Naive thymus-derived CD4-positive, alpha-beta T cell (primary cell): ENCODE measurements at regions not wholly inside any gene's neighbourhood (a gene's known extent, or its start where the extent isn't known, plus 50 kb on each side); places are given as distances from the start of the nearest gene placed in this dataset.

Experiments
- ATAC-seq: fragments of 150-1000 bp; cut with Tn5 transposase; 2 replicates; pipeline ENCODE4 v1.10.0; 2021; ENCODE audit warnings: mild to moderate bottlenecking, moderate library complexity
- CTCF ChIA-PET: fragments of 350-600 bp; sonication (Branson Sonifier 250); formaldehyde crosslinking; loops from one replicate; lab custom pipeline; 2021; ENCODE audit warnings: antibody characterized with exemption; lab: Charles Lee
- POLR2A ChIA-PET: fragments of 350-600 bp; sonication (Branson Sonifier 250); formaldehyde crosslinking; loops from one replicate; lab custom pipeline; 2021; ENCODE audit warnings: antibody characterized with exemption, inconsistent platforms; lab: Charles Lee
- DNase-seq, 9 donors: peaks; one replicate each; pipeline versions ENCODE4 v3.0.0 to v3.0.0-alpha.2; 2020 to 2022; ENCODE audit warnings: mixed read lengths in 1 of 9
- H3K27ac ChIP-seq: one replicate; pipeline ENCODE4 v1.7.0; 2013; ENCODE audit warnings: mild to moderate bottlenecking, low read depth, low read length, moderate library complexity
- H3K27me3 ChIP-seq, 2 donors: one replicate each; pipeline ENCODE4 v1.7.0; 2013; ENCODE audit warnings: low read length in 2 of 2, mild to moderate bottlenecking in 2 of 2, moderate library complexity in 2 of 2; ENCODE audit not compliant: control insufficient read depth in 2 of 2, insufficient read depth in 2 of 2
- H3K36me3 ChIP-seq, 3 experiments: 1 replicate in 2 of 3; 2 replicates in 1 of 3; pipeline ENCODE4 v1.7.0; 2013; ENCODE audit warnings: low read length in 3 of 3, mild to moderate bottlenecking in 3 of 3, moderate library complexity in 1 of 3; ENCODE audit not compliant: insufficient read depth in 3 of 3, control insufficient read depth in 2 of 3
- H3K4me1 ChIP-seq, 2 donors: one replicate each; pipeline ENCODE4 v1.7.0; 2013; ENCODE audit warnings: low read length in 2 of 2, mild to moderate bottlenecking in 2 of 2, moderate library complexity in 1 of 2; ENCODE audit not compliant: control insufficient read depth in 2 of 2, insufficient read depth in 2 of 2
- H3K4me3 ChIP-seq: 2 replicates; pipeline ENCODE4 v1.7.0; 2013; ENCODE audit warnings: mild to moderate bottlenecking, low read length
- H3K9me3 ChIP-seq, 3 experiments: 1 replicate in 2 of 3; 2 replicates in 1 of 3; pipeline ENCODE4 v1.7.0; 2013; ENCODE audit warnings: low read length in 3 of 3; ENCODE audit not compliant: control insufficient read depth in 2 of 3
- H3K27ac Mint-ChIP-seq, 9 donors: one replicate each; pipeline ENCODE4 v1.8.0; 2020 to 2022; ENCODE audit warnings: mixed read lengths in 9 of 9, mild to moderate bottlenecking in 8 of 9, moderate library complexity in 5 of 9, inconsistent platforms in 2 of 9
- H3K27me3 Mint-ChIP-seq, 5 donors: one replicate each; pipeline ENCODE4 v1.8.0; 2021 to 2022; ENCODE audit warnings: mixed read lengths in 5 of 5, mild to moderate bottlenecking in 1 of 5
- H3K36me3 Mint-ChIP-seq, 5 donors: one replicate each; pipeline ENCODE4 v1.8.0; 2020 to 2022; ENCODE audit warnings: mixed read lengths in 5 of 5, mild to moderate bottlenecking in 3 of 5, inconsistent platforms in 1 of 5
- H3K4me1 Mint-ChIP-seq, 7 donors: one replicate each; pipeline ENCODE4 v1.8.0; 2020 to 2022; ENCODE audit warnings: mixed read lengths in 7 of 7, mild to moderate bottlenecking in 3 of 7, inconsistent platforms in 1 of 7
- H3K4me3 Mint-ChIP-seq, 10 donors: one replicate each; pipeline ENCODE4 v1.8.0; 2020 to 2022; ENCODE audit warnings: mild to moderate bottlenecking in 10 of 10, mixed read lengths in 10 of 10, moderate library complexity in 6 of 10, inconsistent platforms in 2 of 10
- H3K9me3 Mint-ChIP-seq, 11 donors: one replicate each; pipeline ENCODE4 v1.8.0; 2020 to 2022; ENCODE audit warnings: mixed read lengths in 11 of 11, mild to moderate bottlenecking in 4 of 11, inconsistent platforms in 1 of 11, moderate library complexity in 1 of 11
- intact Hi-C, 2 donors: fragments of 100-400 bp; cut with micrococcal nuclease; formaldehyde crosslinking; loops; one replicate each; pipeline ENCODE4 v1.15.1; 2023

- H3K27me3 ChIP-seq = no peaks in the 10 kb centered on the region
- H3K27ac ChIP-seq = no peak overlapping the region
- CTCF ChIA-PET = no interaction called here
- H3K4me1 ChIP-seq = no peaks in the 10 kb centered on the region
- H3K36me3 Mint-ChIP-seq = no peaks in the 10 kb centered on the region
- no peaks in the 10 kb centered on the region for H3K9me3 Mint-ChIP-seq
- POLR2A ChIA-PET = no interaction called here
- intact Hi-C loops = no loop called here
- peaks cover 9 to 32% (median 10%) of the 10 kb centered on the region in 5 donors for H3K27me3 Mint-ChIP-seq
- H3K36me3 ChIP-seq = no peaks in the 10 kb centered on the region
- no peak for DNase-seq
- H3K4me3 Mint-ChIP-seq = no peak overlapping the region
- H3K4me3 ChIP-seq = no peak overlapping the region
- H3K9me3 ChIP-seq = no peaks in the 10 kb centered on the region
- H3K4me1 Mint-ChIP-seq = no peaks in the 10 kb centered on the region
- H3K27ac Mint-ChIP-seq = no peak overlapping the region
- ATAC-seq = no peak
Observed at GRCh38 chr1:37389327-37389726, 85.1 kb upstream of the ZC3H12A start.

GRCh38 chr1:37391211-37392011 is 83.0 kb upstream of the ZC3H12A start:
- intact Hi-C loops = no loop called here
- H3K4me3 Mint-ChIP-seq = no peak overlapping the region
- POLR2A ChIA-PET = no interaction called here
- ATAC-seq (no peak), DNase-seq (no peak)
- Histone ChIP-seq H3K4me3 (no peak overlapping the region), H3K9me3 (no peaks in the 10 kb centered on the region), H3K36me3 (no peaks in the 10 kb centered on the region), H3K4me1 (no peaks in the 10 kb centered on the region), H3K27me3 (no peaks in the 10 kb centered on the region), H3K27ac (no peak overlapping the region)
- no peaks in the 10 kb centered on the region for H3K9me3 Mint-ChIP-seq
- H3K27ac Mint-ChIP-seq = no peak overlapping the region
- peaks cover 23 to 48% (median 29%) of the 10 kb centered on the region in 5 donors for H3K27me3 Mint-ChIP-seq
- H3K4me1 Mint-ChIP-seq = no peaks in the 10 kb centered on the region
- CTCF ChIA-PET = no interaction called here
- H3K36me3 Mint-ChIP-seq = no peaks in the 10 kb centered on the region

- no peaks in the 10 kb centered on the region for H3K36me3 ChIP-seq
- Mint-ChIP-seq H3K27me3 (peaks cover 23 to 52% (median 34%) of the 10 kb centered on the region in 5 donors), H3K4me1 (no peaks in the 10 kb centered on the region), H3K27ac (no peak overlapping the region), H3K36me3 (no peaks in the 10 kb centered on the region), H3K4me3 (no peak overlapping the region), H3K9me3 (no peaks in the 10 kb centered on the region)
- intact Hi-C loops = no loop called here
- no peak overlapping the region for H3K27ac ChIP-seq
- H3K4me3 ChIP-seq = no peak overlapping the region
- no peaks in the 10 kb centered on the region for H3K9me3 ChIP-seq
- CTCF ChIA-PET = no interaction called here
- no peaks in the 10 kb centered on the region for H3K27me3 ChIP-seq
- POLR2A ChIA-PET = no interaction called here
- no peak for ATAC-seq
- DNase-seq = no peak
- no peaks in the 10 kb centered on the region for H3K4me1 ChIP-seq
Observed at GRCh38 chr1:37392051-37392450, 82.3 kb upstream of the ZC3H12A start.

GRCh38 chr1:37393173-37394120 is 80.9 kb upstream of the ZC3H12A start:
- no peak for DNase-seq
- no peaks in the 10 kb centered on the region for H3K9me3 ChIP-seq
- no peak overlapping the region for H3K27ac Mint-ChIP-seq
- no peaks in the 10 kb centered on the region for H3K36me3 ChIP-seq
- peaks cover 26 to 53% (median 38%) of the 10 kb centered on the region in 5 donors for H3K27me3 Mint-ChIP-seq
- no peaks in the 10 kb centered on the region for H3K9me3 Mint-ChIP-seq
- intact Hi-C loops = no loop called here
- H3K27me3 ChIP-seq = no peaks in the 10 kb centered on the region
- no peak overlapping the region for H3K4me3 ChIP-seq
- peaks cover 0 to 4% (median 0%) of the 10 kb centered on the region in 5 donors for H3K36me3 Mint-ChIP-seq
- H3K4me1 ChIP-seq = no peaks in the 10 kb centered on the region
- H3K4me1 Mint-ChIP-seq = no peaks in the 10 kb centered on the region
- ChIA-PET CTCF (no interaction called here), POLR2A (no interaction called here)
- ATAC-seq = no peak
- no peak overlapping the region for H3K27ac ChIP-seq
- no peak overlapping the region for H3K4me3 Mint-ChIP-seq

GRCh38 chr1:37394574-37395464 is 79.6 kb upstream of the ZC3H12A start:
- no peak overlapping the region for H3K4me3 Mint-ChIP-seq
- no peak overlapping the region for H3K27ac ChIP-seq
- H3K27me3 ChIP-seq = no peaks in the 10 kb centered on the region
- no peak overlapping the region for H3K4me3 ChIP-seq
- H3K36me3 ChIP-seq = no peaks in the 10 kb centered on the region
- intact Hi-C loops = no loop called here
- H3K9me3 Mint-ChIP-seq = no peaks in the 10 kb centered on the region
- H3K27me3 Mint-ChIP-seq = peaks cover 26 to 47% (median 38%) of the 10 kb centered on the region in 5 donors
- no peaks in the 10 kb centered on the region for H3K9me3 ChIP-seq
- no peak for DNase-seq
- ATAC-seq = no peak
- ChIA-PET CTCF (no interaction called here), POLR2A (no interaction called here)
- peaks cover 0 to 4% (median 0%) of the 10 kb centered on the region in 5 donors for H3K36me3 Mint-ChIP-seq
- no peaks in the 10 kb centered on the region for H3K4me1 ChIP-seq
- no peak overlapping the region for H3K27ac Mint-ChIP-seq
- H3K4me1 Mint-ChIP-seq = no peaks in the 10 kb centered on the region

- peaks cover 21 to 36% (median 29%) of the 10 kb centered on the region in 5 donors for H3K27me3 Mint-ChIP-seq
- POLR2A ChIA-PET = no interaction called here
- no peaks in the 10 kb centered on the region for H3K9me3 ChIP-seq
- no peak overlapping the region for H3K27ac ChIP-seq
- H3K4me1 ChIP-seq = no peaks in the 10 kb centered on the region
- H3K36me3 ChIP-seq = no peaks in the 10 kb centered on the region
- ATAC-seq (no peak), DNase-seq (no peak)
- no peak overlapping the region for H3K27ac Mint-ChIP-seq
- H3K4me1 Mint-ChIP-seq = no peaks in the 10 kb centered on the region
- no peak overlapping the region for H3K4me3 ChIP-seq
- CTCF ChIA-PET = no interaction called here
- H3K27me3 ChIP-seq = peaks cover 0 to 3% of the 10 kb centered on the region in 2 donors
- H3K4me3 Mint-ChIP-seq = no peak overlapping the region
- peaks cover 0 to 4% (median 0%) of the 10 kb centered on the region in 5 donors for H3K36me3 Mint-ChIP-seq
- intact Hi-C loops = no loop called here
- H3K9me3 Mint-ChIP-seq = no peaks in the 10 kb centered on the region
Observed at GRCh38 chr1:37398096-37398495, 76.3 kb upstream of the ZC3H12A start.
